Endothelial cell of umbilical vein (primary cell): ENCODE measurements at regions not wholly inside any gene's neighbourhood (a gene's known extent, or its start where the extent isn't known, plus 50 kb on each side); places are given as distances from the start of the nearest gene placed in this dataset.
A peak's percentile ranks its signal among the peaks of the same experiment; 100 is the strongest.

Source experiments
- BruUV-seq: library from RNA; stranded (reverse); fragments of 400-500 nt; replicated peaks from 2 replicates; lab custom pipeline; 2021; lab: Mats Ljungman, UMichigan
- CTCF ChIA-PET: fragments of 300-600, 350-600 bp; sonication (Branson Sonifier 250); formaldehyde crosslinking; loops from one replicate; lab custom pipeline; 2021; ENCODE audit warnings: antibody characterized with exemption, inconsistent platforms; lab: Charles Lee
- POLR2A ChIA-PET: fragments of 300-600, 350-600 bp; sonication (Branson Sonifier 250); formaldehyde crosslinking; loops from one replicate; lab custom pipeline; 2021; ENCODE audit warnings: antibody characterized with exemption, inconsistent platforms; lab: Charles Lee
- DNase-seq: peaks from one replicate; pipeline ENCODE4 v3.0.0-alpha.2; 2011; ENCODE audit warnings: low read depth, low spot score
- FAIRE-seq: peaks from 2 replicates; lab custom pipeline; 2011; peaks lifted over from hg19 to GRCh38; lab: Jason Lieb, UNC
- H2AFZ ChIP-seq: 2 replicates; pipeline ENCODE4 v1.6.0; 2012; ENCODE audit warnings: low read depth, low read length, control low read depth, inconsistent platforms
- H3K27ac ChIP-seq: 2 replicates; pipeline ENCODE4 v1.5.1; 2011; ENCODE audit warnings: low read depth, mild to moderate bottlenecking, control low read depth, low read length, moderate library complexity; ENCODE audit not compliant: insufficient read depth
- H3K27me3 ChIP-seq, 2 experiments: 2 replicates each; pipeline versions ENCODE4 v1.6.0 to v1.6.1; 2011; ENCODE audit warnings: low read length in 2 of 2, mixed read lengths in 1 of 2; ENCODE audit not compliant: control insufficient read depth in 2 of 2, insufficient read depth in 2 of 2
- H3K36me3 ChIP-seq, 2 experiments: 2 replicates in 1 of 2; 3 replicates in 1 of 2; pipeline ENCODE4 v1.5.1; 2011; ENCODE audit warnings: low read length in 2 of 2, mild to moderate bottlenecking in 1 of 2, moderate library complexity in 1 of 2; ENCODE audit not compliant: control insufficient read depth in 2 of 2, insufficient read depth in 2 of 2; ENCODE audit errors: extremely low read depth in 1 of 2
- H3K4me1 ChIP-seq: 3 replicates; pipeline ENCODE4 v1.5.1; 2011; ENCODE audit warnings: mild to moderate bottlenecking, low read length; ENCODE audit not compliant: control insufficient read depth, insufficient read depth; ENCODE audit errors: extremely low read depth
- H3K4me2 ChIP-seq: 2 replicates; pipeline ENCODE4 v1.6.1; 2011; ENCODE audit warnings: low read length, control low read depth, mixed read lengths; ENCODE audit not compliant: insufficient read depth
- H3K4me3 ChIP-seq, 3 experiments: fragments of 200-600 bp in 1 of 3; sonication (generic), shearing (Covaris generic) in 1 of 3; replicated peaks in 1 of 3; 2 replicates each; pipeline ENCODE4 v1.5.1; 2011 to 2016; ENCODE audit warnings: control low read depth in 3 of 3, low read length in 3 of 3, mild to moderate bottlenecking in 2 of 3, inconsistent platforms in 1 of 3, low read depth in 1 of 3, moderate library complexity in 1 of 3; ENCODE audit not compliant: insufficient read depth in 1 of 3
- H3K79me2 ChIP-seq: 2 replicates; pipeline ENCODE4 v1.6.0; 2012; ENCODE audit warnings: low read length, inconsistent platforms; ENCODE audit not compliant: control insufficient read depth, insufficient read depth
- H3K9ac ChIP-seq: replicated peaks from 2 replicates; pipeline ENCODE3; 2011; ENCODE audit warnings: low read length, control low read depth; ENCODE audit not compliant: insufficient read depth; ENCODE audit errors: extremely low read depth
- H3K9me1 ChIP-seq: replicated peaks from 3 replicates; pipeline ENCODE4 v1.6.0; 2011; ENCODE audit warnings: mild to moderate bottlenecking, low read length; ENCODE audit not compliant: control insufficient read depth, insufficient read depth; ENCODE audit errors: extremely low read depth
- H3K9me3 ChIP-seq: replicated peaks from 2 replicates; pipeline ENCODE4 v1.5.1; 2012; ENCODE audit warnings: low read length, inconsistent platforms; ENCODE audit not compliant: control insufficient read depth, insufficient read depth
- H4K20me1 ChIP-seq: replicated peaks from 2 replicates; pipeline ENCODE3; 2011; ENCODE audit warnings: mild to moderate bottlenecking, low read length; ENCODE audit not compliant: control insufficient read depth, insufficient read depth; ENCODE audit errors: extremely low read depth
- CTCF ChIP-seq, 2 donors: IDR thresholded peaks; 1 replicate in 1 of 2; 2 replicates in 1 of 2; pipeline ENCODE4 v1.5.1; 2011; ENCODE audit warnings: low read length in 2 of 2, mild to moderate bottlenecking in 2 of 2, moderate library complexity in 2 of 2, control low read depth in 1 of 2, inconsistent platforms in 1 of 2, low read depth in 1 of 2; ENCODE audit not compliant: insufficient read depth in 1 of 2; ENCODE audit errors: extremely low read depth in 1 of 2
- EZH2 ChIP-seq: IDR thresholded peaks from 2 replicates; pipeline ENCODE4 v1.6.1; 2012; ENCODE audit warnings: borderline replicate concordance, low read depth, mild to moderate bottlenecking, moderate library complexity, low read length, inconsistent platforms; ENCODE audit not compliant: severe bottlenecking
- FOS ChIP-seq: IDR thresholded peaks from 2 replicates; pipeline ENCODE4 v1.6.1; 2011; ENCODE audit warnings: mild to moderate bottlenecking, low read length, moderate library complexity, borderline replicate concordance; ENCODE audit not compliant: insufficient read depth
- GATA2 ChIP-seq: IDR thresholded peaks from 2 replicates; pipeline ENCODE4 v1.7.0; 2011; ENCODE audit warnings: low read depth, mild to moderate bottlenecking, moderate library complexity, mixed read lengths, low read length; ENCODE audit not compliant: insufficient read length, insufficient read depth
- JUN ChIP-seq: IDR thresholded peaks from 2 replicates; pipeline ENCODE4 v1.6.1; 2011; ENCODE audit warnings: borderline replicate concordance, low read depth; ENCODE audit not compliant: insufficient read length, insufficient read depth
- MAX ChIP-seq: IDR thresholded peaks from 2 replicates; pipeline ENCODE4 v1.6.1; 2011; ENCODE audit not compliant: insufficient read depth, insufficient read length
- MYC ChIP-seq: IDR thresholded peaks from one replicate; pipeline ENCODE4 v1.6.1; 2011; ENCODE audit warnings: mild to moderate bottlenecking, low read depth, low read length
- POLR2A ChIP-seq: IDR thresholded peaks from 2 replicates; pipeline ENCODE4 v1.6.1; 2012; ENCODE audit warnings: low read depth, mild to moderate bottlenecking, control low read depth, low read length
- POLR2AphosphoS5 ChIP-seq: IDR thresholded peaks from 2 replicates; pipeline ENCODE4 v1.6.1; 2012; ENCODE audit warnings: low read depth, mild to moderate bottlenecking, control low read depth, low read length, moderate library complexity; ENCODE audit not compliant: insufficient read depth
- dilution Hi-C: fragments of 300-500 bp; cut with MboI; formaldehyde crosslinking; loops from one replicate; pipeline ENCODE4 v1.15.0; 2019; ENCODE audit warnings: low sequenced_read_pairs; ENCODE audit not compliant: extremely low pct_ligation_motif_present
- intact Hi-C: fragments of 100-400 bp; cut with micrococcal nuclease; formaldehyde crosslinking; loops from one replicate; pipeline ENCODE4 v1.10.0; 2022

GRCh38 chr11:129251067-129251466 lies 58.9 kb upstream of the ARHGAP32 start:
- peaks cover 4% of the 10 kb centered on the region for H3K79me2 ChIP-seq
- no peak overlapping the region for H3K27ac ChIP-seq
- no peaks in the 10 kb centered on the region for H3K9me3 ChIP-seq
- H3K4me1 ChIP-seq, result peaks cover 15% of the 10 kb centered on the region
- no peaks in the 10 kb centered on the region for H3K9me1 ChIP-seq
- no TSS peak for BruUV-seq
- H2AFZ ChIP-seq, result no peak overlapping the region
- no peak overlapping the region for H3K4me2 ChIP-seq
- dilution Hi-C loops (no loop called here), intact Hi-C loops (no loop called here)
- ChIA-PET POLR2A (no interaction called here), CTCF (interaction anchor here (2.7 kb wide), 1 partner anchor 26 kb away, joined by 6 read pairs; no protein-coding TSS in a partner anchor)
- TF ChIP-seq JUN (no peak), FOS (peak; percentile 24)
- no peak overlapping the region for H3K4me3 ChIP-seq
- H3K27me3 ChIP-seq, result no peaks in the 10 kb centered on the region
- no peak for DNase-seq
- peaks cover 2% of the 10 kb centered on the region for H4K20me1 ChIP-seq
- FAIRE-seq, result no peak
- no peaks in the 10 kb centered on the region for H3K36me3 ChIP-seq
- no peak overlapping the region for H3K9ac ChIP-seq

- Histone ChIP-seq H3K79me2 (peaks cover 4% of the 10 kb centered on the region), H3K36me3 (no peaks in the 10 kb centered on the region), H3K9ac (no peak overlapping the region), H3K4me3 (no peak overlapping the region), H4K20me1 (no peaks in the 10 kb centered on the region), H3K27ac (no peak overlapping the region), H3K27me3 (no peaks in the 10 kb centered on the region), H3K9me1 (no peaks in the 10 kb centered on the region), H2AFZ (no peak overlapping the region), H3K4me2 (no peak overlapping the region), H3K9me3 (no peaks in the 10 kb centered on the region), H3K4me1 (peaks cover 15% of the 10 kb centered on the region)
- ChIA-PET POLR2A (no interaction called here), CTCF (no interaction called here)
- TF ChIP-seq POLR2A (no peak), EZH2 (no peak), FOS (no peak), POLR2AphosphoS5 (no peak), MYC (no peak), CTCF (IDR thresholded peaks at IDR 0.05; ENCODE audit: extremely low read depth in 1 of 2, insufficient read depth in 1 of 2, low read depth in 1 of 2, low read length in 2 of 2) (no peak), GATA2 (no peak), JUN (no peak), MAX (no peak)
- FAIRE-seq, result no peak
- intact Hi-C loops, result no loop called here
- dilution Hi-C loops, result no loop called here
- DNase-seq, result no peak
- no TSS peak for BruUV-seq
Observed at GRCh38 chr11:129249923-129250322, 57.8 kb upstream of the ARHGAP32 start.
